Spleen (tissue), 7 donors: ENCODE measurements at regions not wholly inside any gene's neighbourhood (a gene's known extent, or its start where the extent isn't known, plus 50 kb on each side); places are given as distances from the start of the nearest gene placed in this dataset.

Experiments
- CTCF ChIP-seq, 11 experiments: fragments of 200-600 bp in 7 of 11; fragments of 450-650 bp in 4 of 11; sonication (generic) in 4 of 11; IDR thresholded peaks in 8 of 11; conservative IDR thresholded peaks in 3 of 11; 1 replicate in 7 of 11; 2 replicates in 4 of 11; pipeline versions ENCODE4 v1.4.0 to v1.8.0; 2016 to 2021; ENCODE audit warnings: antibody characterized with exemption in 11 of 11, inconsistent platforms in 4 of 11, mild to moderate bottlenecking in 1 of 11
- POLR2A ChIP-seq, 3 donors: fragments of 450-650 bp; IDR thresholded peaks; one replicate each; pipeline ENCODE4 v1.5.1; 2017; ENCODE audit warnings: antibody characterized with exemption in 3 of 3, mild to moderate bottlenecking in 1 of 3
- donor health status: DM: no; HTN: no; CAD: no; lungs with moderate emphysema.
- donor health status: DM: no; HTN: no; CAD: no.
- donor health status: DM: no; HTN: no; CAD: no.

- TF ChIP-seq CTCF (IDR thresholded peaks at IDR 0.05 in 8 of 11, conservative IDR thresholded peaks at IDR 0.05 in 3 of 11) (no peak), POLR2A (IDR thresholded peaks at IDR 0.05) (no peak)
Observed at GRCh38 chrX:43581888-43582539, 74.1 kb upstream of the MAOA start.
